ENCODE measurements at regions not wholly inside any gene's neighbourhood (a gene's known extent, or its start where the extent isn't known, plus 50 kb on each side); places are given as distances from the start of the nearest gene placed in this dataset.

DNA sequence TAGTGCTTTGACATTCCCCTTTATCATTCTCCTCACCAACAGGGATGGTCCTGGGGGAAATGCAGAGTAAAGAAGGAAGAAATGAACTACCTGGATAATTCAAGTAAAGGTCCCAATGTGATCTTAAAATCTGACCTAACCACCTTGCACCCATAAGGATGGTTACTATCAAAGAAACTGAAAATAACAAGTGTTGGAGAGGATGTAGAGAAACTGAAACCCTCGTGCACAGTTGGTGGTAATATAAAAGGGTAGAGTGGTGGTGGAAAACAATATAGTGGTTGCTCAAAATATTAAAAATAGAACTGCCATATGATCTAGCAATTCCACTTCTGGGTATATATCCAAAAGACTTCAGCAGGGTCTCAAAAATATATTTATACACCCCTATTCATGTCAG lies 298.6 kb upstream of the PPARGC1A start:
- no peaks in the 10 kb centered on the region for H3K4me1 Mint-ChIP-seq
- no peaks in the 10 kb centered on the region for H3K9me3 ChIP-seq (ENCODE audit: control insufficient read depth, insufficient read depth, low read length)
- H3K27me3 ChIP-seq (ENCODE audit: control insufficient read depth, insufficient read depth, low read length): no peaks in the 10 kb centered on the region
- WGBS (ENCODE audit: insufficient coverage): 63% methylated on average over 1 of the region's 1 CpG
- intact Hi-C loops (cut with micrococcal nuclease): no loop called here
- ATAC-seq (no peak), DNase-seq (no peak)
- no peaks in the 10 kb centered on the region for H3K4me1 ChIP-seq (ENCODE audit: control insufficient read depth, insufficient read depth, low read length)
- peaks cover 6 to 7% of the 10 kb centered on the region in 2 donors for H3K9me3 Mint-ChIP-seq
- no peak overlapping the region for H3K4me3 ChIP-seq (ENCODE audit: low read length)
- no peak overlapping the region for H3K27ac Mint-ChIP-seq
- no peaks in the 10 kb centered on the region for H3K27me3 Mint-ChIP-seq (ENCODE audit: low read depth in 2 of 2)
- TF ChIP-seq, protein P1, sequence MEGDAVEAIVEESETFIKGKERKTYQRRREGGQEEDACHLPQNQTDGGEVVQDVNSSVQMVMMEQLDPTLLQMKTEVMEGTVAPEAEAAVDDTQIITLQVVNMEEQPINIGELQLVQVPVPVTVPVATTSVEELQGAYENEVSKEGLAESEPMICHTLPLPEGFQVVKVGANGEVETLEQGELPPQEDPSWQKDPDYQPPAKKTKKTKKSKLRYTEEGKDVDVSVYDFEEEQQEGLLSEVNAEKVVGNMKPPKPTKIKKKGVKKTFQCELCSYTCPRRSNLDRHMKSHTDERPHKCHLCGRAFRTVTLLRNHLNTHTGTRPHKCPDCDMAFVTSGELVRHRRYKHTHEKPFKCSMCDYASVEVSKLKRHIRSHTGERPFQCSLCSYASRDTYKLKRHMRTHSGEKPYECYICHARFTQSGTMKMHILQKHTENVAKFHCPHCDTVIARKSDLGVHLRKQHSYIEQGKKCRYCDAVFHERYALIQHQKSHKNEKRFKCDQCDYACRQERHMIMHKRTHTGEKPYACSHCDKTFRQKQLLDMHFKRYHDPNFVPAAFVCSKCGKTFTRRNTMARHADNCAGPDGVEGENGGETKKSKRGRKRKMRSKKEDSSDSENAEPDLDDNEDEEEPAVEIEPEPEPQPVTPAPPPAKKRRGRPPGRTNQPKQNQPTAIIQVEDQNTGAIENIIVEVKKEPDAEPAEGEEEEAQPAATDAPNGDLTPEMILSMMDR (IDR thresholded peaks at IDR 0.05): no peak
- no peaks in the 10 kb centered on the region for H3K36me3 Mint-ChIP-seq
- no peak overlapping the region for H3K27ac ChIP-seq (ENCODE audit: low read length)
- no peak overlapping the region for H3K4me3 Mint-ChIP-seq
- H3K36me3 ChIP-seq (ENCODE audit: control insufficient read depth, insufficient read depth, low read length): no peaks in the 10 kb centered on the region

DNA sequence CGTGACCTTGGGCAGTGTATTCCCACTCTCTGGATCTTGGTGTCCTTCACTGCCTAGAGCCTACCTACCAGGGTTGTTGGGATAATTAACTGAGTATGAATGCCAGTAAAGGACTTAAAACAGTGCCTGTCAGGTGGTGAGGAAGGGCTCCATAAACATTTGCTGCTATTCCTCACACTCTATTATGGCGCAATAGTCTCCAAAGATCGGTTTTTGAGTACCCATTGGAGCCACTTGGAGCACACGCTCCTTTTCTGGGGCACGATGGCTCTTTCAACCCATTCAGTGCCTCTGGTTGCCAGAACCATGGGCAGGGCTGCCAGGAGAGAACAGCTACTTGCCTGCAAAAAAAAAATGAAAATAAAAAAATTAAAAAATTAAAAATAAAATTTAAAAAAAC lies 296.6 kb upstream of the PPARGC1A start:
- WGBS (ENCODE audit: insufficient coverage): 80% methylated on average over 5 of the region's 5 CpGs
- Histone ChIP-seq H3K27ac (ENCODE audit: low read length) (no peak overlapping the region), H3K4me1 (ENCODE audit: control insufficient read depth, insufficient read depth, low read length) (no peaks in the 10 kb centered on the region), H3K27me3 (ENCODE audit: control insufficient read depth, insufficient read depth, low read length) (no peaks in the 10 kb centered on the region), H3K4me3 (ENCODE audit: low read length) (no peak overlapping the region), H3K9me3 (ENCODE audit: control insufficient read depth, insufficient read depth, low read length) (no peaks in the 10 kb centered on the region), H3K36me3 (ENCODE audit: control insufficient read depth, insufficient read depth, low read length) (no peaks in the 10 kb centered on the region)
- no peaks in the 10 kb centered on the region for H3K36me3 Mint-ChIP-seq
- H3K27ac Mint-ChIP-seq: no peak overlapping the region
- no peak for ATAC-seq
- H3K4me1 Mint-ChIP-seq: no peaks in the 10 kb centered on the region
- TF ChIP-seq, protein P1 (IDR thresholded peaks at IDR 0.05): no peak
- no peak overlapping the region for H3K4me3 Mint-ChIP-seq
- peaks cover 6 to 7% of the 10 kb centered on the region in 2 donors for H3K9me3 Mint-ChIP-seq
- intact Hi-C loops (cut with micrococcal nuclease): no loop called here
- H3K27me3 Mint-ChIP-seq (ENCODE audit: low read depth in 2 of 2): no peaks in the 10 kb centered on the region
- DNase-seq: no peak

DNA sequence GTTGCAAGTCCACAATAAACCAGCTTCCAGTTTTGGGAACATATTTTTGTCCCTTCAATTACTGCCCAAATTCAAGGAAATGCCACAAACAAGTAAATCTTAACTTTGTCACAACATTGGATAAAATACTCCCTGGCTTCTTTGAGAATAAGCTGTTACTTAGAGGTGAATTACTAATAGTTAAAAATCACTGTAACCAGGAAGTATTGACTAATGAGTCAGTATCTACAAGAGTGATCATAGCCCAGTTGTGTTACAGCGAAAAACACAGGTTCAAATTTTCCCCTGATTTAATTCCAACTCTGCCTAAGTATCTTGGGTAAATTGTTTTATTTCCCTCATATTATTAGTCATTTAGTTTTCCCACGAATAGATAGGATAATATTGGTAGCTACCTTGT lies 291.2 kb upstream of the PPARGC1A start:
- Histone ChIP-seq H3K9me3 (ENCODE audit: control insufficient read depth, insufficient read depth, low read length) (no peaks in the 10 kb centered on the region), H3K36me3 (ENCODE audit: control insufficient read depth, insufficient read depth, low read length) (no peaks in the 10 kb centered on the region), H3K4me3 (ENCODE audit: low read length) (no peak overlapping the region), H3K27ac (ENCODE audit: low read length) (no peak overlapping the region), H3K4me1 (ENCODE audit: control insufficient read depth, insufficient read depth, low read length) (no peaks in the 10 kb centered on the region), H3K27me3 (ENCODE audit: control insufficient read depth, insufficient read depth, low read length) (no peaks in the 10 kb centered on the region)
- intact Hi-C loops (cut with micrococcal nuclease): no loop called here
- Mint-ChIP-seq H3K4me3 (no peak overlapping the region), H3K27me3 (ENCODE audit: low read depth in 2 of 2) (no peaks in the 10 kb centered on the region), H3K36me3 (no peaks in the 10 kb centered on the region), H3K9me3 (peaks cover 10 to 11% of the 10 kb centered on the region in 2 donors), H3K27ac (no peak overlapping the region), H3K4me1 (no peaks in the 10 kb centered on the region)
- TF ChIP-seq, protein P1 (IDR thresholded peaks at IDR 0.05): no peak
- no peak for ATAC-seq
- no peak for DNase-seq
- WGBS (ENCODE audit: insufficient coverage): no CpG with 5 or more reads among the region's 2 CpGs

DNA sequence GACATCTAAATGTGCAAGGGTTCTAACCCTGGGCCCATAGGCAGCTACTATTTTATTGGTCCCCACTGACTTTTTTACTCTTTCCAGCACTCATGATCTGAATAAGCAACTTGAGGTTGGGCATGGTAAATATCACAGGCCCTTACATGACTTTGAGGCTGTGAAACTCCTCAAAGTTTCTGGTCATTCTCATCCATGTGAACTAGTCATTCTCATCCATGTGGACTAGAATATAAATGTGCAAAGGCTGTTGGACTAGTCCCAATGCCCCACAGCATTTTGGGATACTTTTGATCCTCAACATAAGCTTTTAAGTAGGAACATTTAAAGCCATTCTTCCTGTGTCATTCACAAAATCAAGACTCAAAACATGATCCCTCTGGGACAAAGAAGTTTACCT lies 290.7 kb upstream of the PPARGC1A start:
- Mint-ChIP-seq H3K4me1 (no peaks in the 10 kb centered on the region), H3K4me3 (no peak overlapping the region), H3K9me3 (peaks cover 12 to 14% of the 10 kb centered on the region in 2 donors), H3K27me3 (ENCODE audit: low read depth in 2 of 2) (no peaks in the 10 kb centered on the region), H3K27ac (no peak overlapping the region), H3K36me3 (no peaks in the 10 kb centered on the region)
- Histone ChIP-seq H3K4me3 (ENCODE audit: low read length) (no peak overlapping the region), H3K4me1 (ENCODE audit: control insufficient read depth, insufficient read depth, low read length) (no peaks in the 10 kb centered on the region), H3K27me3 (ENCODE audit: control insufficient read depth, insufficient read depth, low read length) (no peaks in the 10 kb centered on the region), H3K27ac (ENCODE audit: low read length) (no peak overlapping the region), H3K9me3 (ENCODE audit: control insufficient read depth, insufficient read depth, low read length) (no peaks in the 10 kb centered on the region), H3K36me3 (ENCODE audit: control insufficient read depth, insufficient read depth, low read length) (no peaks in the 10 kb centered on the region)
- intact Hi-C loops (cut with micrococcal nuclease): no loop called here
- TF ChIP-seq, protein P1 (IDR thresholded peaks at IDR 0.05): no peak
- no peak for DNase-seq
- ATAC-seq: no peak
